Right forelimb (tissue), 1 donor: ENCODE measurements at regions not wholly inside any gene's neighbourhood (a gene's known extent, or its start where the extent isn't known, plus 50 kb on each side); places are given as distances from the start of the nearest gene placed in this dataset.

ENCODE experiments used
- DNase-seq: peaks from one replicate; pipeline ENCODE4 v3.0.0-alpha.2; 2018

- DNase-seq = no peak
Observed at GRCh38 chr13:61761690-61762089, 346.0 kb upstream of the PCDH20 start.

GRCh38 chr13:61760102-61760501, 344.5 kb upstream of the PCDH20 start:
- DNase-seq = no peak

DNA sequence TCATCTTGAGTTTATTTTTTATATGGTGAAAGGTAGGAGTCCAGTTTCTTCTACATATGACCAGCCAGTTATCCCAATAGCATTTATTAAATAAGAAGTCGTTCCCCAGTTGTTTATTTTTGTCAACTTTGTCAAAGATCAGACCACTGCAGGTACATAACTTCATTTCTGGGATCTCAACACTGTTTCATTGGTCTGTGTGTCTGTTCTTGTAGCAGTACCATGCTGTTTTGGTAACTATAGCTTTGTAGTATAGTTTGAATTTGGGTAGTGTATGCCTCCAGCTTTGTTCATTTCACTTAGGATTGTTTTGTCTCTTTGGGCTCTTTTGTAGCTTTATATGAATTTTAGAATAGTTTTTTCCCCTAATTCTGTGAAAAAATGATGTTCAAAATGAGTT, 340.4 kb upstream of the PCDH20 start:
- no peak for DNase-seq

DNA sequence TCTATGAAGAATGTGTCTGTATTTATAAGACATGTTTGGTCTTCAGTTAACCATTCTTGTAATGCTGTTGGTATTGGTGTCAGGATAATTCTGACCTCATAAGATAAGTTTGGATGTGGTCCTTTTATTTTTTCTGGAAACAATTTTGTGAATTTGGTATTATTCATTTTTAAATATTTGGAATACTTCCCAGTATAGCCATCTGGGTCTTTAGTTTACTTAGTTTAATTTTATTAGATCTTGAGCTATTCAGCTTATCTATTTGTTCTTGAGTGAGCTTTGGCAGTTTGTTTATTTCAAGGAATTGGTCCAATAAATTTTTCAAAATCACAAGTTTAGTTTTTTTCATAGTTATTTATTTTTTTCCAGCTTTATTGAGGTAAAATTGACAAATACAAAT, 335.4 kb upstream of the PCDH20 start:
- DNase-seq = no peak

- DNase-seq = no peak
Observed at GRCh38 chr13:61738236-61738750, 322.6 kb upstream of the PCDH20 start.

- no peak for DNase-seq
Observed at GRCh38 chr13:61734683-61735082, 319.0 kb upstream of the PCDH20 start.

DNA sequence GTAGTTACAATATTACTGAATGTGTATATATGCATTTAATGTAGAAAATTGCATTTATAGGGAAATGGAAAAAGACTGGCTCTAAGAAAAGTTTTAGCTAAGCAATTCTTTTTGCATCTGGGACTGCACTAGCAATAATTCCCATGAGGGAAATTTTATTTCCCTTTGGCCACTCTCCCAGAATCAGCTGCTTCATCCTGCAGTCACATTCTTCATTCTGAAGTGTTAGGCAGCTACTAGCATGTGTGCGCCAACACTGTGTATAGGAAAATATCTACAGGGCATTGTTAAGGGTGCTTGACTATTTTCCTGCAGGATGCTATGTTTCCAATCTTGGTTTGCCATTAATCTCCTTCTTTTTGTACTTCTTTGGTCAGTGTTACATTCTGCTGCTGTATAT, 312.8 kb upstream of the PCDH20 start:
- DNase-seq = no peak

DNA sequence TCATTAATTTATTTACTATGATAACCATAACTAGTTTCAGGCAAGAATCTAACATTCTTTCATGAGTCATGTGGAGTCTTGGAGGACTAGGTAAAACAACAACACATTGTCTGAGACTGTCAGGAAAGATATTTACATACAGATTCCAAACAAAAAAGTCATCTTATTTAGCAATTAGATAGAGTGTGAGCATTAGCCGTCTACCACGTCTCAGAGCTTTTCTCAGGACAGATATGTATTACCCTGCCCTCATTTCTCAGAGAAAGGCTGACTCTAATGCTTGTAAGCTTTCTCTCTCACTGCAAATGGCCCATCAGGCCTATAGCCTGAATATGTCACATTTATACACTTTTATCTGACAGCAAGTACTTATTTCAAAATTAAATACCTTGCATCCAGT, 312.1 kb upstream of the PCDH20 start:
- DNase-seq = no peak

- DNase-seq = no peak
Observed at GRCh38 chr13:61725806-61726205, 310.2 kb upstream of the PCDH20 start.

DNA sequence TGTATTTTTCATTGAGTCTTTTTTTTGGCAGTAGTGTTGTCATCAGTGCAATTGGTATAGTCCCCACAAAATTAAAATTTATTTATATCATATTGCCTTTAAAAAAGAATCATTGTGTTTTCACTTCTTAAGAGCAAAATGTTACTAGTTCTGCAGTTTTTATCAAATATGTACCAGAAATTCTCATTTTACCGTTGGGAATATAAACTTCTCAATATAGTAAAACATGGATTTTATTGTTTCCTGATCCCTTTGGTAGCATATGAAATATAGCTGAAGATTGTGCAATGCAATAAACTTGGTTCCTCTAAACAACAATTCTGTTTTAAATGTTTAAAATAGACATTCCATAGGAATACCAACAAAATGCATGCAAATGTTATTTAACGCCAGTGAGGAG, 306.5 kb upstream of the PCDH20 start:
- no peak for DNase-seq

DNA sequence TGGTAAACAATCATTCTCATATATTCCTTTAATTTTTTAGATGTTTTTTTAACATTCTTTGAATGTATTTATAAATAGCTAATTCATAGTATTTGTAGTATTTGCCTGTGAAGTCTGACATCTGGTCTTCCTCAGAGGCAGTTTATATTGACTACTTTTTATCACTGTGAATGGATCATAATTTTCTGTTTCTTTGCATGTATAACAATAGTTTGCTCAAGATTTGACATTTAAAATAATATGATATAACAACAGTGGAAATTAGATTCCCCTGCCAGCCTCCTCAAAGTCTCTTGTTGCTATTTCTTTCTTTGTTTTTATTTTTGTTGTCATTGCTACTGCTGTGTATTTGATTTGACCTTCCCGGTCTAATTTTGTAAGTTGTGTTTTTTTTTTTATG, 297.0 kb upstream of the PCDH20 start:
- no peak for DNase-seq

- DNase-seq = no peak
Observed at GRCh38 chr13:61709258-61709657, 293.6 kb upstream of the PCDH20 start.

DNA sequence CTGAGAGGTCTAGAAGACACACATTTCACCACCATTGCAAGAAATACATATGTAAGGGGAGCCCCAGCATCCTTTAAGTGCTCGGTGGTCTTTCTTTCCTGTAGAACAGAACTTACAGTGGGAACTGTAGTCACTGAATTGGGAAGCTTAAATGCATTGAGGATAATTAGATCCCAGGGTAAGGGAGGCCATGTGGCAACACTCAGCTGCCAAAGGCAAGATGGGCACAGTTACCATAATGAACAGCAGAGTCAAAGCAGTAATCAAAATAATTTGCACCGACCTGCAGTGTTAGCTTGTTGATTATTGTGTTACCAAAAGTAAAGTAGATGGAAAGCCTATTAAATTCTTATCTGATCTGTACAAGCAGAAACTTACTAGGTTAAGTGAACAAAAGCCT, 291.2 kb upstream of the PCDH20 start:
- no peak for DNase-seq

DNA sequence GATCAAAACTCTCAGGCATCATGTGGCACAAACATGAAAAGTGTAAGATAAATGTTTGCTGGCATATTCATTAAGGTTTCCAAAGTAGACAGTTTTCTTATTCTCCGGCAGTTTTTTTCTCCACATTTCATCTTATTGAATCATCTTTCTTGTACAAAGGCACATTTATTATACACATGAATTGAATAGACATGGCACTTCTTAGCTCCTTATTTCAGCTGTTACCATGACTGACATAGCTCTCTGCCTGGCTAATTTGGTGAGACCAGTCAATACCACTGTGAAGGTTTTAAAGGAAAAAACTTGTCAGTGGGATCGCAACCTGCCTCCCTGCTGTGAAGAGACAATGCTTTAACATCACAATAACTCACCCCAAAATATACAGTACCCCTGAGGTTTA, 285.0 kb upstream of the PCDH20 start:
- DNase-seq = no peak

- DNase-seq = no peak
Observed at GRCh38 chr13:61700181-61700580, 284.5 kb upstream of the PCDH20 start.

DNA sequence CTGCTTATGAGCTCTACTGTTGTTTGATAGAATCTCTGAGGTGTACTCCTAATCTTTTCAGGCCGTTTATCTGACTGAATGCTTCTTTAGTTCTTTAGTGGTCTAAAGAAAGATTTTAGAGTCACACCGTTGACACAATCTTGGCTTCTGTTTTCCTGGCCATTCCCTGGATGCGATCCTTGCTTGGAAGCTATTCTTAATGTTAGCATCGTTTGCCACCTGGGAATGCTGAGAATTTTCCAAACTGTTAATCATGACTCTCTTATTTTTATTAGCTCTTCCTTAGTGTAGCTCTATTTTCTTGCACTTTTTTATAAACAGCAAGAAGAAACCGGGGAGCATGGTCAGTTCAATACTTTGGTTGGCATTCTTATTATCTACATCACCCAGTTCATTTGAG, 281.0 kb upstream of the PCDH20 start:
- no peak for DNase-seq

- no peak for DNase-seq
Observed at GRCh38 chr13:61695147-61695546, 279.5 kb upstream of the PCDH20 start.

- DNase-seq = no peak
Observed at GRCh38 chr13:61692691-61693090, 277.0 kb upstream of the PCDH20 start.

- peak; percentile 42 for DNase-seq
Observed at GRCh38 chr13:61685682-61686012, 270.0 kb upstream of the PCDH20 start.

- no peak for DNase-seq
Observed at GRCh38 chr13:61684976-61685681, 269.5 kb upstream of the PCDH20 start.

DNA sequence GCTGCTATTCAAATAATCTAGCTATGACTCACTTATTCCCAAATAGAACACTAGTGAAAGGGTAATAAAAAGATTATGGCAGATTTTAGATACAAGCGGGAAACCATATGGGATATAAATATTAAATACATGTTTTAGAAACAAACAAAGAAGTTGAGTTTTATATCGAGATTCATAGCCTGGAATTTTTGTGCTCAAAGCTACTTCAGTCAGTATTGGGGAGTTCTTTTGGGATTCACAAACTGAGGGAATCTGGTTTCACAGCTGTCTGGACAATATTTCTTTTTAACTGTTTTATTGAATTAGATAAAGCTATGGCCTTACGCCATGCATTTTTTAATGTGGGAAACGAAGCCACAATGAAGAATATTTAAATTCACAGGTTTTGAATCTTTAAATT, 257.1 kb upstream of the PCDH20 start:
- DNase-seq = no peak

GRCh38 chr13:61670384-61671161, 254.9 kb upstream of the PCDH20 start:
- no peak for DNase-seq

- DNase-seq = no peak
Observed at GRCh38 chr13:61664801-61665705, 249.4 kb upstream of the PCDH20 start.

GRCh38 chr13:61654481-61654880, 238.8 kb upstream of the PCDH20 start:
- no peak for DNase-seq
